ENCODE measurements at regions not wholly inside any gene's neighbourhood (a gene's known extent, or its start where the extent isn't known, plus 50 kb on each side); places are given as distances from the start of the nearest gene placed in this dataset.

DNA sequence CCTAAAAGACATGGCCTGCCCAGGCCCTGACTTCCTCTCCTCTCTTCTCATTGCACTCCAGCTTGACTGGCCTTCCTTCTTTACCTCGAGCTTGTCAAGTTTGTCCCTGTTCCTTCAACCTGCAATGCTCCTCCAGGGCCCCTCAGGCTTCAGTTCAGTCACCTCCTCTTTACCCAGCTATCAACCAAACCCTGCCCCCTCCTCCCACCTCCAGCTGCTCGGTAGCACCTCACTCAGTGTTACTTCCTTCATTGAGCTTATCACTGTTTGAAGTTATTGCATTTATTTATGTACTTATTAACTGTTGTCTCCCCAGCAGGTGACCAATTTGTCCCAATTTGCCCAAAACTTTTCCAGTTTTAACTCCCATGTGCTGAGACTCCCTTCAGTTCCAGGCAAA lies 95.8 kb upstream of the UBE2E1 start:
- H3K27ac ChIP-seq (ENCODE audit: low read length in 2 of 2) = no peak overlapping the region
- TF ChIP-seq EZH2 (IDR thresholded peaks at IDR 0.05; ENCODE audit: borderline replicate concordance, insufficient read depth, low read depth, low read length, poor library complexity, severe bottlenecking) (no peak), CTCF (IDR thresholded peaks at IDR 0.05) (no peak)

GRCh38 chr3:23710555-23710954 lies 95.2 kb upstream of the UBE2E1 start:
- Histone ChIP-seq H3K4me2 (replicated peaks; ENCODE audit: low read depth, low read length, poor library complexity, severe bottlenecking) (no peak overlapping the region), H3K4me1 (ENCODE audit: control insufficient read depth in 2 of 2, insufficient read depth in 2 of 2, low read length in 2 of 2) (peaks cover 8 to 10% of the 10 kb centered on the region in 2 donors), H3K79me2 (ENCODE audit: control insufficient read depth, insufficient read depth, low read length) (no peaks in the 10 kb centered on the region), H4K20me1 (ENCODE audit: control insufficient read depth, insufficient read depth, low read length, poor library complexity, severe bottlenecking) (no peaks in the 10 kb centered on the region), H3K36me3 (replicated peaks in 1 of 2; ENCODE audit: control extremely low read depth in 1 of 2, control insufficient read depth in 1 of 2, extremely low read depth in 1 of 2, insufficient read depth in 2 of 2, low read length in 1 of 2) (no peaks in the 10 kb centered on the region), H3K9me3 (ENCODE audit: control extremely low read depth in 1 of 3, control insufficient read depth in 2 of 3, insufficient read depth in 1 of 3, low read length in 2 of 3) (no peaks in the 10 kb centered on the region), H3K27ac (ENCODE audit: low read length in 2 of 2) (no peak overlapping the region), H3K9ac (ENCODE audit: low read length) (no peak overlapping the region), H2AFZ (ENCODE audit: insufficient read depth, low read depth, low read length, poor library complexity, severe bottlenecking) (no peak overlapping the region), H3K27me3 (replicated peaks in 1 of 4; ENCODE audit: control extremely low read depth in 1 of 4, control insufficient read depth in 3 of 4, insufficient read depth in 4 of 4, low read length in 3 of 4) (no peaks in the 10 kb centered on the region), H3K4me3 (ENCODE audit: control extremely low read depth in 1 of 5, extremely low read depth in 1 of 5, insufficient read depth in 1 of 5, low read depth in 2 of 5, low read length in 4 of 5) (no peak overlapping the region)
- POLR2A ChIA-PET = no interaction called here
- CTCF ChIA-PET = no interaction called here
- no peak for TF ChIP-seq CTCF (IDR thresholded peaks at IDR 0.05)
- no peak for TF ChIP-seq EZH2 (IDR thresholded peaks at IDR 0.05; ENCODE audit: borderline replicate concordance, insufficient read depth, low read depth, low read length, poor library complexity, severe bottlenecking)
- no peak overlapping the region for H3K4me3 Mint-ChIP-seq
- peaks cover 15% of the 10 kb centered on the region for H3K4me1 Mint-ChIP-seq
- 99% methylated on average over 8 of the region's 9 CpGs for WGBS (ENCODE audit: insufficient coverage)
- intact Hi-C loops (cut with micrococcal nuclease) = no loop called here
- no peak for ATAC-seq (ENCODE audit: low read depth)
- no peaks in the 10 kb centered on the region for H3K27me3 Mint-ChIP-seq
- DNase-seq = no peak
- H3K27ac Mint-ChIP-seq = no peak overlapping the region
- no peaks in the 10 kb centered on the region for H3K9me3 Mint-ChIP-seq (ENCODE audit: insufficient read depth)

More for the DNA sequence above, 95.8 kb upstream of the UBE2E1 start:
- Histone ChIP-seq H3K4me3 (ENCODE audit: control extremely low read depth in 1 of 5, extremely low read depth in 1 of 5, insufficient read depth in 1 of 5, low read depth in 2 of 5, low read length in 4 of 5) (no peak overlapping the region), H3K27me3 (replicated peaks in 1 of 4; ENCODE audit: control extremely low read depth in 1 of 4, control insufficient read depth in 3 of 4, insufficient read depth in 4 of 4, low read length in 3 of 4) (no peaks in the 10 kb centered on the region), H3K9me3 (ENCODE audit: control extremely low read depth in 1 of 3, control insufficient read depth in 2 of 3, insufficient read depth in 1 of 3, low read length in 2 of 3) (no peaks in the 10 kb centered on the region), H3K79me2 (ENCODE audit: control insufficient read depth, insufficient read depth, low read length) (no peaks in the 10 kb centered on the region), H3K4me2 (replicated peaks; ENCODE audit: low read depth, low read length, poor library complexity, severe bottlenecking) (no peak overlapping the region), H3K4me1 (ENCODE audit: control insufficient read depth in 2 of 2, insufficient read depth in 2 of 2, low read length in 2 of 2) (peaks cover 8 to 10% of the 10 kb centered on the region in 2 donors), H4K20me1 (ENCODE audit: control insufficient read depth, insufficient read depth, low read length, poor library complexity, severe bottlenecking) (no peaks in the 10 kb centered on the region), H3K9ac (ENCODE audit: low read length) (no peak overlapping the region), H2AFZ (ENCODE audit: insufficient read depth, low read depth, low read length, poor library complexity, severe bottlenecking) (no peak overlapping the region), H3K36me3 (replicated peaks in 1 of 2; ENCODE audit: control extremely low read depth in 1 of 2, control insufficient read depth in 1 of 2, extremely low read depth in 1 of 2, insufficient read depth in 2 of 2, low read length in 1 of 2) (no peaks in the 10 kb centered on the region)
- intact Hi-C loops (cut with micrococcal nuclease) = no loop called here
- CTCF ChIA-PET = interaction anchor here (0.5 kb wide), 1 partner anchor 332 kb away, joined by 5 read pairs; no protein-coding TSS in a partner anchor
- Mint-ChIP-seq H3K4me1 (peaks cover 15% of the 10 kb centered on the region), H3K27me3 (no peaks in the 10 kb centered on the region), H3K4me3 (no peak overlapping the region), H3K27ac (no peak overlapping the region), H3K9me3 (ENCODE audit: insufficient read depth) (no peaks in the 10 kb centered on the region)
- ATAC-seq (ENCODE audit: low read depth) (no peak), DNase-seq (no peak)
- WGBS (ENCODE audit: insufficient coverage) = 38% methylated on average over 1 of the region's 2 CpGs
- POLR2A ChIA-PET = no interaction called here

All from B cell (primary cell).